DOHH2 (cell line): ENCODE measurements at regions not wholly inside any gene's neighbourhood (a gene's known extent, or its start where the extent isn't known, plus 50 kb on each side); places are given as distances from the start of the nearest gene placed in this dataset.

ENCODE experiments used
- CTCF ChIP-seq: fragments of 200-600 bp; sonication (generic); IDR thresholded peaks from one replicate; pipeline ENCODE4 v1.5.1; 2014; ENCODE audit warnings: antibody characterized with exemption, mild to moderate bottlenecking, low read depth, low read length; ENCODE audit not compliant: poor library complexity, severe bottlenecking
- EZH2phosphoT487 ChIP-seq: fragments of 200-600 bp; sonication (generic); IDR thresholded peaks from 2 replicates; pipeline ENCODE4 v1.6.1; 2017; ENCODE audit warnings: borderline replicate concordance, mild to moderate bottlenecking, antibody characterized with exemption, low read length, moderate library complexity, mixed read lengths

- TF ChIP-seq CTCF: no peak
- no peak for TF ChIP-seq EZH2phosphoT487
Measured at GRCh38 chr13:80524447-80525215, 183.7 kb upstream of the SPRY2 start.
